ENCODE measurements at regions not wholly inside any gene's neighbourhood (a gene's known extent, or its start where the extent isn't known, plus 50 kb on each side); places are given as distances from the start of the nearest gene placed in this dataset.
"Not testable (repeated sequence)": the region's sequence is repeated elsewhere in the genome, so short reads cannot be mapped to it uniquely, and the experiment has no call there.

GRCh38 chrX:18102006-18102405 is 118.7 kb downstream of the BEND2 start:
- DNase-seq, result no peak

- DNase-seq, result no peak
Observed at GRCh38 chrX:18101087-18101486, 119.6 kb downstream of the BEND2 start.

GRCh38 chrX:18099745-18100144 is 120.9 kb downstream of the BEND2 start:
- no peak for DNase-seq

- DNase-seq, result no peak
Observed at GRCh38 chrX:18098763-18099162, 121.9 kb downstream of the BEND2 start.

GRCh38 chrX:18076434-18076833 is 144.3 kb downstream of the BEND2 start:
- DNase-seq, result no peak

- peak; percentile 15 for DNase-seq
Observed at GRCh38 chrX:18075603-18076002, 145.1 kb downstream of the BEND2 start.

- DNase-seq, result not testable (repeated sequence)
Observed at GRCh38 chrX:18068045-18068444, 152.6 kb downstream of the BEND2 start.

DNA sequence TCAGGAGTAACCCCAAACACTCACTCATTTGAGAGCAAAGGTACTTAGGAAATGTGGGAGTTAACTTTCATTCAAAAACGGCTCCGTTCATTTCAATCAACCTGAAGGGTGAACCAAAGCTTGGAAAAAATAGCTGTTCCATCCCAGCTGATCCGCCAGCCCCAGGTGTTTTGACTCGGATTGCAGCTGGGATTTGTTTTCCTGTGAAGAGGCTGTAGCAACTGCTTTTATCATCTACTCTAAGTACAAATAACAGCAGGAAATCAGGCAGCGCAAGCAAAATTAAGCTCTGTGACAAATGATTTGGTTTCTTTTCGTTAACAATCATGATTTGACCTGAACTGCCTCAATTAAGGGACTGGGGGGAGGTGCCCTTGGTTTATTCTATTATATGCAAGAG is 154.7 kb downstream of the BEND2 start:
- DNase-seq, result no peak

DNA sequence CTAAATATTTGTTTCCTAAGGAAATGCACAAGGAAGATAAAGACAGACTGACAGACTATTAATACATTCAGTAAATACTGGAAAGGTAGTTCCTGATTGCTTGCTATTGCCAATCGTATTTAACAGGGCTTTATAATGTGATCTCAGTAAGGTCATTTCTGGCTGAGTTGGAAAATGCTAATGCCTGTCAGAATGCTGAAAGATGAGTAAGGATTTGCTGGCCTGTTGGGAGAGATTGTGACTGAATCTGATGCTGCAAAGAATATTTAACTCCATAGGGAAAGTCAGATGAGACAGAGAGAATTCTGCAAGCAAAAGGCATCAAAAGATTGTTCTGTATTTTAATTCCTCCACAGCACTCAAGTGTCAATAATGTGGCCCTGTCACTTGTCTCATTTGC is 169.0 kb downstream of the BEND2 start:
- no peak for DNase-seq

DNA sequence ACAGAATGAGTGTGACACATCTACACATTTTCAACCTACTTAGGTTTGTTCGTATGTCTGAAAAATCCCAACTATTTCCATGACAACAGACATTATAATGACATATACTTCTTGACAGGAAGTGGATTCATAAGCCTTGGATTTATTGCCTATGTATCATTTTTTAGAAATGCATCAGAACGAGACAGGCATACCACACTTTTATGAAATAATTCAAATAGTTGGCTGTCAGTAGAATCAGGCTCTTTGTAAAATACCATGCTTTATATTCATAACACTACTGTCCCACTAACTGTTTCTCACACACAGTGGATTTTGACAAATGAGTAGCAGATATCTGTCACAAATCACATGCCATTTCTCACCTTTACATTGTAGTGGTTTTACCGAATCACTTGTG is 173.2 kb downstream of the BEND2 start:
- no peak for DNase-seq

GRCh38 chrX:18045436-18045835 is 175.2 kb downstream of the BEND2 start:
- no peak for DNase-seq

DNA sequence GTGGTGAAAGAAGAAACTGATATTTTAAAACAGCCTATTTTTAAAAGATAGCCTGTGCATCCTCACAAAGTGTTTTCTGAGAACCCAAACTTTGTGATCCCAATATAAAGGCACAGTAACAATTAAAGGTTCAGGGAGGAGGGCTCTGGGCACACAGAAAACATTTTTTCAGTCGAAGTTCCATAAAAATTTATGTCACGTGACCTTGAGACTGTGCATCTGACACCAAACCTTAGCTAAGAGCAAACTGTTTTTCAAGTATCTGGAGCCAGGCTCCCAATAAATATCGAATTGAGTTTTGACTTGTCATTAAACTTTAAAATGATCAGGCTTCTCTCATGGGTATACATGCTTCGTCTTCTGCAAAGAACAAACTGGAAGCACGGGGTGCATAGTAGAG is 177.9 kb downstream of the BEND2 start:
- DNase-seq, result no peak

DNA sequence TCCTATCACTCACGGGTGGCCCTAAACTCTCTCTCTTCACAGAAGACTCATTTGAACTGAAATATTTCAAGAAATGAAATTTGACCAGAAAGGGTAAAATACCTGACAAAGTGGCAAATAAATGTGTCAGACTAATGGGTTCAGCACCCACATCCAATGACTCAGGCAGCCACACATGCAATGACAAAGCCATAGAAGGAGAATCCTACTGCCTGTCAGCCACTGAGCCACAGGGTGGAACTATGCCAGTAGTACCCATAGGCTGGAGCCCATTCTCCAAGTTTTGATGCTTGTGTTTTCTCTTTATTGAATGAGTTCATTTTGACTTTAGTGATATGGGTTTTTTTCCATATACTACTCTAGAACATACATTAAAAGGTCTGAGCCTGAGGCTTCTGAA is 179.0 kb downstream of the BEND2 start:
- no peak for DNase-seq

GRCh38 chrX:18039023-18039422 is 177.9 kb upstream of the RAI2 start:
- DNase-seq, result no peak

GRCh38 chrX:18036394-18036793 is 175.3 kb upstream of the RAI2 start:
- DNase-seq, result no peak

GRCh38 chrX:18034945-18035344 is 173.8 kb upstream of the RAI2 start:
- no peak for DNase-seq

DNA sequence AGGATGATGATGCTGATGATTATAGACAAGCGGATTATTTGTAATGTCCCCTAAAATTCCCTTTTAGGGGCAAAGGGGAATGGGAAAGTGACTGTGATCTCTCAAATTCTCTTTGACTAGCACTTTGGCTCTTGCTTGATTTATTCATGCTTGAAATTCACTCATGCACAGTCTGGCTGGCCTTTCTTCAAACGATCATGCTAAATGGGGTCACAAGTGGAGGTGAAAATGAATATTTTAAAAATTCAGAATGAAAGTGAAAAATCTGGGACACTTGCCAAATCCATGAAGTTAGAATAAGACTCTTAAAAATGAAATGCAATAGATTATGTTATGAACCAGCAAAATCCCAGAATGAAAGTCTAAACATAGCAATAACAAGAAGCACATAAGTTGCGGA is 173.4 kb upstream of the RAI2 start:
- DNase-seq, result no peak

- no peak for DNase-seq
Observed at GRCh38 chrX:18032486-18033221, 171.6 kb upstream of the RAI2 start.

DNA sequence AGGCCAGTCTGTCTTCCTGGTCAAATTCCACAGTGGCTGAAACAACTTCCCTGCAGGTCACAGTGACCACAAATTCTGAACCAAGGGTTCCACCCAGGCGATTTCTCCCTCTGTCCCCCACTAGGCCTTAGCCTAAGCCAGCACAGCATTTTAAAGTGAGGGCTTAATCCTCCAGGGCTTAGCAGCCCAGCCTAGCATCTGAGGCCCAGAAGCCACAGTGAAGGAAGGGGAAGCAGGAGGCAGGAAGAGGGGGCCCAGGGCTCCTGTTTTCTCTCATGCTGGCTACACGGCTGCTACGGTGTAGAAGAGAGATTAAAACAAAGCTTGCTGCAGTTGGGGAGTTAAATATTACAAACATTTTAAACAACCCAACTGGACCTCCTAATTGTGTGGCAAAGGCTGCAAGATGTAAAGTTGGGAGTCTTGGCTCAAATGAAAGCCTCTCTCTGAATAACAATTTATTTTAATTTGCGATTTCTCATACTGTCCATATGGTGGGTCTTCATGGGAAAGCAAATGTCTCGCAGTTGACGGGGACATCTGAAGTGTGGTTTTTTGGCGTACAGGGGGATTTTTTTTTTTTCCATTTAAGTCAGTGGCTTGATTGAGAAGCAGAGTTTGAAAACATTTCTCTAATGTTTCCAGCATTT is 170.8 kb upstream of the RAI2 start:
- no peak for DNase-seq

DNA sequence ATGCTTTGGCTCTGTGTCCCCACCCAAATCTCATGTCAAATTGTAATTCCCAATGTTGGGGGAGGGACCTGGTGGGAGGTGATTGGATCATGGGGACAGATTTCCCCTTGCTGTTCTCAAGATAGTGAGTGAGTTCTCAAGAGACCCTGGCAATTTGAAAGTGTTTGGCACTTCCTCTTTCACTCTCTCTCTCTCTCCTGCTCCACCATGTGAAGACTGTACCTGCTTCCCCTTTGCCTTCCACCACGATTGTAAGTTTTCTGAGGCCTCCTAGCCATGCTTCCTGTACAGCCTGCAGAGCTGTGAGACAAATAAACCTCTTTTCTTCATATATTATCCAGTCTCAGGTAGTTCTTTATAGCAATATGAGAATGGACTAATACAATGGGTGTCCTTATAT is 169.6 kb upstream of the RAI2 start:
- not testable (repeated sequence) for DNase-seq

GRCh38 chrX:18026166-18026565 is 165.1 kb upstream of the RAI2 start:
- DNase-seq, result no peak

GRCh38 chrX:18017411-18017810 is 156.3 kb upstream of the RAI2 start:
- no peak for DNase-seq

- DNase-seq, result no peak
Observed at GRCh38 chrX:18016941-18017340, 155.8 kb upstream of the RAI2 start.

DNA sequence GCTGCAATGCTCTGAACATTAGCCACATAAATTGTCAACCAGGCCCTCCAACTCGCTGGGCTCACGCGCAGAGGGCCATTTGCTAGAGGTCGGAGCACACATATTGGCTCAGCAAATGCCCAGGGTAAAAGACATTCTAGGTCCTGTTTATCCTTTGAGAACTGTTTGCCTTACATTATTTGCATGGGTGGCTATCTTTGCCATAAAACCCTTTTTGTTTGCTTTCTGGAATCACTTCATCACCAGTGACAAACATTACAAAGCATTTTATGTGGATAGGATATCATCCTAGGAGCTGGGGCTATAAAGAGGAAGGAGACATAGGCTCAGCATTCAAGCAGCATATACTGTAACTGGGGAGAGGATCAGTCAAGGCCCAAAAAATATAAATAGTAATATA is 149.2 kb upstream of the RAI2 start:
- peak; percentile 45 for DNase-seq

- DNase-seq, result no peak
Observed at GRCh38 chrX:18003876-18004275, 142.8 kb upstream of the RAI2 start.

Data from NCI-H2029 treated with DMSO at 0.1 percent for 48 hours (cell line).